NCI-H2029 (cell line): ENCODE measurements at regions not wholly inside any gene's neighbourhood (a gene's known extent, or its start where the extent isn't known, plus 50 kb on each side); places are given as distances from the start of the nearest gene placed in this dataset.
A peak's percentile ranks its signal among the peaks of the same experiment; 100 is the strongest.
"Not testable (repeated sequence)": the region's sequence is repeated elsewhere in the genome, so short reads cannot be mapped to it uniquely, and the experiment has no call there.

ENCODE experiments used
- DNase-seq: peaks from one replicate; lab custom pipeline; 2025; lab: John Stamatoyannopoulos, UW

DNA sequence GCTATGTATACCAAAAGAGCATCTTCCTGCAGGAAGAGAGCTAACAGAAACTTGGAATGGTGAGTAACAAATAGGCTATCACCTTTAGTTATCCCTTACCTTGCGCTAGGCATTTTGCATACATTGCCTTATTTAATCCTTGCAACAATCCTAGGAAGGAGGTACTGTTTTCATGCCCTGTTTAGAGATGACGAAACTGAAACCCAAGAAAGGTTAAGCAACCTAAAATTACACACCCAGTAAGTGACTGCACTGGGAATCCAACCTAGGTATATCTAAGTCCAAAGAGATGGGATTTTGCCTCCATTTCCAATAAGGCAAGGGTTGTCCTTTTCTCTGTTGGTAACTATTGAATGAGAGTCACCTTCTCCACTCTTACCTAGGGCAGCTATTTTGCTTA is 144.5 kb downstream of the TM2D1 start:
- DNase-seq: no peak

DNA sequence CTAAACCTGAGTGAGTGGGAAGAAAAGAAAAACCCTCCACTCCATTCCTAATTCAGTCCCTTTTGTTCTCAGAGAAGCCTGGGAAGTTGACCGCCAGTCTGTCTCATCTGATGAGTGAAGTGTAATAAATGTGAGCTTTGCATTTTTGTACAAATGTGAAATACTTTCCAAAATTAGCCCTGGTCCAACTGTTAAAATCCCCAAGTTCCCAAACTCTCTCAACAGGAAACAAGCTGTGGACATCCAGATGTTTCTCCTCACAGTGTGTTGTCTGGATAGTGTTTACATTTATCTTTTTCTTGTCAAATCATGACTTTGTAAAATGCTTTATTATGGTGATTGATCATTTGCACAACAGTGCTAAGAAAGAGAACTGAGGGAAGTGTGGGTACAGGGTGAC is 145.1 kb downstream of the TM2D1 start:
- no peak for DNase-seq

DNA sequence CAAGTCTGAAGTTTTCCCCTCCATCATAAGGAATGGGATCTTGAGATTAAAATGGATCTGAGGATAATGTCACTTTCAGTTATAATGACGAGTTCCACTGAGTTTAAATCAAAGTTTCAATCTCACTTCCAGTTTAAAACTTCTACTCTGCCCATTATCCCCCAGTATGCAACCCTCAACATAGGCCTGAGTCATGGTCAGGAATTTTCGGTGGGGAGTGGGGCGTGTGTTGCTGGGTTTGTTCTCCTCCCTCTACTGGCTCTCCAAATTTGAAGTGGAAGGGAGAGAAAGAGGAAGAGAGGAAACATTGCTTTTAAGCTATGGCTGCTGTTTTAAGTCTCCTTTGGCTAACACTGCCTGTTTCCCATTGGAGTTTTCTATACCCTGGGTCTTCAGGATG is 152.9 kb downstream of the TM2D1 start:
- DNase-seq: no peak

- no peak for DNase-seq
These were observed 154.8 kb downstream of the TM2D1 start for GRCh38 chr1:61570191-61570590.

DNA sequence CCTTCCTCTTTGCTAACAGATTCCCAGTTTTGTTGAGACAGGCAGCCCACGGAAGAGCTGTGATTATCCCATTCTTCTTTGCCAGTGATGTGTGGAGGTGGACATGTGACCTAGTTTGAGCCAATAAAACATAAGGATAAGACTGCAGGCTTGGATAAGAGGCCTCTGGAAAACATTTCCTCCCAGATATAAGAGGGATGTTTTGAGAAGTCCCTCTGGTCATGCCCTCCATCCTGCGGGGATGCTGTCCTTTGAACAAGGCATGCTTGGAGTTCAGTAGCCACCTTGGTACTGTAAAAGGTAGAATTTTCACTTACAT is 155.7 kb downstream of the TM2D1 start:
- DNase-seq: no peak

- DNase-seq: no peak
These were observed 156.3 kb downstream of the TM2D1 start for GRCh38 chr1:61568460-61569302.

- DNase-seq: no peak
These were observed 158.8 kb downstream of the TM2D1 start for GRCh38 chr1:61566177-61566576.

- no peak for DNase-seq
These were observed 161.3 kb downstream of the TM2D1 start for GRCh38 chr1:61563611-61564010.

- DNase-seq: no peak
These were observed 163.3 kb downstream of the TM2D1 start for GRCh38 chr1:61561666-61562065.

GRCh38 chr1:61560385-61560784 is 164.6 kb downstream of the TM2D1 start:
- DNase-seq: no peak

GRCh38 chr1:61556631-61557030 is 168.3 kb downstream of the TM2D1 start:
- no peak for DNase-seq

GRCh38 chr1:61552630-61553305 is 172.2 kb downstream of the TM2D1 start:
- no peak for DNase-seq

- DNase-seq: not testable (repeated sequence)
These were observed 177.6 kb downstream of the TM2D1 start for GRCh38 chr1:61547302-61547701.

GRCh38 chr1:61544870-61545269 is 180.1 kb downstream of the TM2D1 start:
- not testable (repeated sequence) for DNase-seq

DNA sequence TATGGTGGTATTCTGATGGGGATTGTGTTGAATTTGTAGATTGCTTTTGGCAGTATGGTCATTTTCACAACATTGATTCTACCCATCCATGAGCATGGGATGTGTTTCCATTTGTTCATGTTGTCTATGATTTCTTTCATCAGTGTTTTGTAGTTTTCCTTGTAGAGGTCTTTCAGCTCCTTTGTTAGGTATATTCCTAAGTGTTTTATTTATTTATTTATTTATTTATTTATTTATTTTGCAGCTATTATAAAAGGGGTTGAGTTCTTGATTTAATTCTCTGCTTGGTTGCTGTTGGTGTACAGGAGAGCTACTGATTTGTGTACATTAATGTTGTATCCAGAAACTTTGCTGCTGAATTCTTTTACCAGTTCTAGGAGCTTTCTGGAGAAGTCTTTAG is 181.4 kb downstream of the TM2D1 start:
- DNase-seq: not testable (repeated sequence)

- DNase-seq: no peak
These were observed 185.1 kb downstream of the TM2D1 start for GRCh38 chr1:61539720-61540462.

- DNase-seq: no peak
These were observed 186.7 kb downstream of the TM2D1 start for GRCh38 chr1:61538228-61538627.

- no peak for DNase-seq
These were observed 188.5 kb downstream of the TM2D1 start for GRCh38 chr1:61536174-61537108.

DNA sequence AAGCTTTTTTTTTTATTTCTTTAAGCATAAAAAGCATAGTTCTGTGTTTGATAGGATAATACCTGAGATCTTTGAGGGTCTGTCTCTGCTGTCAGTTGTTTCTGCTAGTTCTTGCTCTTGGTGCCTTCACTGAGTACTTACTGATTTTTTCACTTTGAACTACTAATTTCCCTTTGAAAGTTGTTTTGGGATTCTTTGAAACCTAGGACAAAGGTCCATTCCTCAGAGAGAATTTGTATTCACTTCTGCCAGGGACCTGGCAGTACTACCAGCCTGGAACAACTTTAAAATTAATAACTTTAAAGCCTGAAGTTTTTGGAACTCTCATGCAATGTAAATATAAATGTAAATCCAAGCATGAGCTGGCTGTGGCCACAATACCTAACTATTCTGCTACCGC is 190.1 kb downstream of the TM2D1 start:
- no peak for DNase-seq

GRCh38 chr1:61533546-61533945 is 191.4 kb downstream of the TM2D1 start:
- peak; percentile 35 for DNase-seq

GRCh38 chr1:61531716-61532115 is 193.2 kb downstream of the TM2D1 start:
- DNase-seq: no peak
